Lower lobe of right lung (tissue), 2 donors: ENCODE measurements at regions not wholly inside any gene's neighbourhood (a gene's known extent, or its start where the extent isn't known, plus 50 kb on each side); places are given as distances from the start of the nearest gene placed in this dataset.
"Not testable (repeated sequence)": the region's sequence is repeated elsewhere in the genome, so short reads cannot be mapped to it uniquely, and the experiment has no call there.

Experiments used
- ATAC-seq, 2 donors: fragments of 200-7000 bp; cut with Tn5 transposase; one replicate each; pipeline ENCODE4 v1.9.1; 2020 to 2022; ENCODE audit warnings: mild to moderate bottlenecking in 2 of 2, moderate library complexity in 2 of 2
- DNase-seq: peaks from one replicate; pipeline ENCODE4 v3.0.0-alpha.2; 2020
- H3K27ac ChIP-seq: fragments of 200-600 bp; one replicate; pipeline ENCODE4 v1.8.0; 2022
- H3K27me3 ChIP-seq: fragments of 200-600 bp; one replicate; pipeline ENCODE4 v1.8.0; 2022; ENCODE audit warnings: low read depth
- H3K36me3 ChIP-seq: fragments of 200-600 bp; one replicate; pipeline ENCODE4 v1.8.0; 2022; ENCODE audit warnings: mild to moderate bottlenecking
- H3K4me1 ChIP-seq: fragments of 200-600 bp; one replicate; pipeline ENCODE4 v1.8.0; 2022
- H3K4me3 ChIP-seq: fragments of 200-600 bp; one replicate; pipeline ENCODE4 v1.8.0; 2022; ENCODE audit warnings: mild to moderate bottlenecking
- H3K9me3 ChIP-seq: fragments of 200-600 bp; one replicate; pipeline ENCODE4 v1.8.0; 2022
- CTCF ChIP-seq: fragments of 200-600 bp; IDR thresholded peaks from one replicate; pipeline ENCODE4 v1.8.0; 2022; ENCODE audit warnings: antibody characterized with exemption, mild to moderate bottlenecking
- intact Hi-C: fragments of 100-400 bp; cut with DNase I; formaldehyde crosslinking; loops from one replicate; pipeline ENCODE4 v1.11.0; 2022
- donor health status: DM: no; HTN: yes; CAD: no; lungs with severe emphysema.

- Histone ChIP-seq H3K4me1 (no peaks in the 10 kb centered on the region), H3K27me3 (no peaks in the 10 kb centered on the region), H3K4me3 (no peak overlapping the region), H3K9me3 (no peaks in the 10 kb centered on the region), H3K36me3 (no peaks in the 10 kb centered on the region), H3K27ac (no peak overlapping the region)
- no peak for ATAC-seq
- intact Hi-C loops = no loop called here
- no peak for TF ChIP-seq CTCF
- DNase-seq = no peak
These were observed 113.0 kb upstream of the RGS1 start for GRCh38 chr1:192462616-192463015.

DNA sequence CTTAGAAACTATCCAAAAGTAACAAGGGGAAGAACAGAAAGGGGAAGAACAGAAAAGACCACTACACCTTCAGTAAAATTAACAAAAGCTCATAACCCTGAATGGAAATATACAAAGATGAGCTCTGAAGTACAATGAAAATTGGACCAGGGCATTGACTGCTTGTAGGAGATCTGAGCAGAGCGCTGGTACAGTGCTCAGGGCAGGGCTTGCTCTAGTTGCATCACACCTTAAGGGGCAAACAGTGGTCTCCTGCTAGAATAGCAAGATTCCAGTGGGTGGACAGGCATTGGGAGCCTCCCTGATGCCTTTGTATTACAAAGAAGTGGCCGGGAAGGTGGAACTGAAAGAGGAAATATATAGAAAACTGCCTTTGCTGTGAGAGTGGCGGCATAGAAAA, 111.9 kb upstream of the RGS1 start:
- DNase-seq (no peak), ATAC-seq (no peak)
- no peaks in the 10 kb centered on the region for H3K36me3 ChIP-seq
- no peak overlapping the region for H3K4me3 ChIP-seq
- H3K4me1 ChIP-seq = no peaks in the 10 kb centered on the region
- no peak overlapping the region for H3K27ac ChIP-seq
- intact Hi-C loops = no loop called here
- TF ChIP-seq CTCF = no peak
- H3K9me3 ChIP-seq = no peaks in the 10 kb centered on the region
- no peaks in the 10 kb centered on the region for H3K27me3 ChIP-seq

- H3K4me1 ChIP-seq, ATAC-seq, H3K4me3 ChIP-seq, H3K9me3 ChIP-seq, intact Hi-C loops, H3K27me3 ChIP-seq, H3K27ac ChIP-seq, H3K36me3 ChIP-seq, DNase-seq: not testable (repeated sequence)
These were observed 110.4 kb upstream of the RGS1 start for GRCh38 chr1:192465221-192465620.

DNA sequence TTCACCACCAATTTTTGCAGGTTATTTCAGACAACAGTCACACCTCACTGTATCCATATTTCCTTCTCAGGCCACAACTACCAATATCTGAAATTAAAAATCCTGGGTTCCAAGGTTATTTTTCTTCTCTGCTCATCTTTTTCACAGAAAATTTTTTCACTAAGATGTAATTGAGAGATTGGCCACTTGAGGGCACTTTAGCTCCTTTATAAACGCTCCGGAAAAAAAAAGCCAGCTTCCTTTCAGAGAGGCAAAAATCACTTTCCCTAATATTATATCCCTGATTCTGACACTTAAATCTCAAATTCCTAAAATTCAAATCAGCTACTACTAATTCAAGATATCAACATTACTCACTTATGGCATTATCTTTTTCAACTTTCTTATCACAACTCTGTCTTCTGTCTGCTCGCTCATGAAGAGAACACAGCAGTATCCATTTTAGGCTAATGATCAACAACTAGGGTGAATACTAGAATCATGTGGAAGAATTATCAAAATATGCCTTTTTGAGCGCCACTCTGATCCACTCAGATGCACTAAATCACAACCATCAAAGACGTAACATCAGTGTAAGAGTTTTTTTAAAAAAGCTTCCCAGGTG, 101.4 kb upstream of the RGS1 start:
- ATAC-seq (no peak), DNase-seq (no peak)
- TF ChIP-seq CTCF = peak; percentile 65
- Histone ChIP-seq H3K4me3 (no peak overlapping the region), H3K27me3 (no peaks in the 10 kb centered on the region), H3K27ac (no peak overlapping the region), H3K4me1 (no peaks in the 10 kb centered on the region), H3K9me3 (no peaks in the 10 kb centered on the region), H3K36me3 (no peaks in the 10 kb centered on the region)
- intact Hi-C loops = loop anchor here (10.0 kb wide), 1 partner anchor 551 kb away; no protein-coding TSS in a partner anchor

DNA sequence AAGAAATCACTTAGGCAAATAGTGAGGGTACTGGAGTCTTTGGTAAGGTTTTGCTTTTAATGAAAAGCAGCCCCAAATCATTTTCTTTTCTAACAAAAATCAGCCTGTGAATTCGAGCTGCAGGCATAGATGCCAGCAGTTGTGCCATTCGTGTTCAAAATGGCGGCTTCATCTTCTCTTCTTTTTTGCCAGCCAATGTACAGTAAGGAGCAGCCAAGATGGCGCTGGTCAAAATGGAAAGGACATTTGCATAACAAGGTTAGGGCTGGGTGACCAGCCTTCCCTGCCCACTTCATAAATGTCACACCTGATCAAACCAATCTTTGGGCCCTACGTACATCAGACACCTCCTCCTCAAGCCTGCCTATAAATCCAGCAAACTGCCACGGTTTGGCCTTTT, 100.2 kb upstream of the RGS1 start:
- intact Hi-C loops = loop anchor here (5.0 to 10.0 kb wide), 2 partner anchors 137 to 549 kb away; no protein-coding TSS in a partner anchor
- Histone ChIP-seq H3K9me3 (no peaks in the 10 kb centered on the region), H3K4me1 (no peaks in the 10 kb centered on the region), H3K36me3 (no peaks in the 10 kb centered on the region), H3K27me3 (no peaks in the 10 kb centered on the region), H3K27ac (no peak overlapping the region), H3K4me3 (no peak overlapping the region)
- no peak for ATAC-seq
- no peak for DNase-seq
- no peak for TF ChIP-seq CTCF

DNA sequence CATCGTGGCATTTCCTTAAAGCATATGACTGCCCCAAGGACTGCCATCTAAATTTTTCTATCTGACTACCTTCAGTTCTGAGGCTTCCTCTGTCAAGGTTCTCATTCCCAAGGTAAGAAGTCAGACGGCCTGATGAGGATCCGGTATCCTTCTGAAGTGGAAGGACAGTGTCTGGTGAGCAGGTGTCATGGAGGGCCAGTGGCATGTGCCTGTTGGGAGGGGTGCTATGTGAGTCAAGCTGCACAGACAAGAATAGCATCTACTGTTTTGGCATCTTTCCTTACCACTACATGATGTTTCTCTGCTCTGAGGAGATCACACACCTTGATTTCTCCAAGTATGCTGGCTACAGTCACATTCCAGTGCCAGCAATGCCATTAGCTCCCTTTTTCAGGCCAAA, 99.6 kb upstream of the RGS1 start:
- no peaks in the 10 kb centered on the region for H3K9me3 ChIP-seq
- no peak for ATAC-seq
- H3K27ac ChIP-seq = no peak overlapping the region
- no peaks in the 10 kb centered on the region for H3K36me3 ChIP-seq
- H3K4me1 ChIP-seq = no peaks in the 10 kb centered on the region
- no peak overlapping the region for H3K4me3 ChIP-seq
- H3K27me3 ChIP-seq = no peaks in the 10 kb centered on the region
- TF ChIP-seq CTCF = no peak
- intact Hi-C loops = loop anchor here (5.0 to 10.0 kb wide), 2 partner anchors 136 to 549 kb away; no protein-coding TSS in a partner anchor
- no peak for DNase-seq
